ENCODE measurements at regions not wholly inside any gene's neighbourhood (a gene's known extent, or its start where the extent isn't known, plus 50 kb on each side); places are given as distances from the start of the nearest gene placed in this dataset.

- WGBS, 10 experiments: 0 to 86% (median 63%) methylated on average over 1 to 9 of the region's 20 CpGs; no CpG with 5 or more reads in 3 of the 10 experiments
- Histone ChIP-seq H3K27ac (no peak overlapping the region), H3K4me1 (replicated peaks in 1 of 2) (peaks cover 16 to 23% of the 10 kb centered on the region in 2 donors), H3K4me3 (no peak overlapping the region)
- in situ Hi-C loops (cut with MboI; ENCODE audit: low pct_unique_long_range_greater_than_20kb in 2 of 9, low sequenced_read_pairs in 9 of 9, unreplicated experiment in 9 of 9): no loop called here
- ATAC-seq (replicated peaks in 6 of 8): peak in 5 of 8 experiments; percentile 81 to 92 (median 85)
These were observed 153.8 kb downstream of the ERMARD start for GRCh38 chr6:169905041-169905807.

GRCh38 chr6:169904051-169904922 is 152.9 kb downstream of the ERMARD start:
- H3K4me3 ChIP-seq: no peak overlapping the region
- ATAC-seq (replicated peaks in 6 of 8): peak in 1 of 8 experiments; percentile 31
- H3K4me1 ChIP-seq (replicated peaks in 1 of 2): peaks cover 16 to 23% of the 10 kb centered on the region in 2 donors
- WGBS, 10 experiments: 30 to 98% (median 93%) methylated on average over 2 to 10 of the region's 18 CpGs; no CpG with 5 or more reads in 3 of the 10 experiments
- in situ Hi-C loops (cut with MboI; ENCODE audit: low pct_unique_long_range_greater_than_20kb in 2 of 9, low sequenced_read_pairs in 9 of 9, unreplicated experiment in 9 of 9): no loop called here
- no peak overlapping the region for H3K27ac ChIP-seq

GRCh38 chr6:169903122-169903521 is 151.7 kb downstream of the ERMARD start:
- ATAC-seq (replicated peaks in 6 of 8): peak in 2 of 8 experiments; percentile 34 to 42
- 78 to 100% (median 90%) methylated on average over 2 to 18 of the region's 18 CpGs; no CpG with 5 or more reads in 3 of the 10 experiments for WGBS, 10 experiments
- in situ Hi-C loops (cut with MboI; ENCODE audit: low pct_unique_long_range_greater_than_20kb in 2 of 9, low sequenced_read_pairs in 9 of 9, unreplicated experiment in 9 of 9): no loop called here
- no peak overlapping the region for H3K4me3 ChIP-seq
- peaks cover 16 to 23% of the 10 kb centered on the region in 2 donors for H3K4me1 ChIP-seq (replicated peaks in 1 of 2)
- no peak overlapping the region for H3K27ac ChIP-seq

- Histone ChIP-seq H3K27ac (no peak overlapping the region), H3K4me1 (replicated peaks in 1 of 2) (peaks cover 16 to 23% of the 10 kb centered on the region in 2 donors), H3K4me3 (no peak overlapping the region)
- in situ Hi-C loops (cut with MboI; ENCODE audit: low pct_unique_long_range_greater_than_20kb in 2 of 9, low sequenced_read_pairs in 9 of 9, unreplicated experiment in 9 of 9): no loop called here
- ATAC-seq (replicated peaks in 6 of 8): no peak
- WGBS, 10 experiments: 62 to 96% (median 86%) methylated on average over 1 to 8 of the region's 10 CpGs; no CpG with 5 or more reads in 2 of the 10 experiments
These were observed 151.2 kb downstream of the ERMARD start for GRCh38 chr6:169902604-169903003.

GRCh38 chr6:169902070-169902469 is 150.6 kb downstream of the ERMARD start:
- no peak for ATAC-seq (replicated peaks in 6 of 8)
- no peak overlapping the region for H3K27ac ChIP-seq
- WGBS, 10 experiments: no CpG with 5 or more reads among the region's 2 CpGs
- in situ Hi-C loops (cut with MboI; ENCODE audit: low pct_unique_long_range_greater_than_20kb in 2 of 9, low sequenced_read_pairs in 9 of 9, unreplicated experiment in 9 of 9): no loop called here
- no peak overlapping the region for H3K4me3 ChIP-seq
- peaks cover 16 to 23% of the 10 kb centered on the region in 2 donors for H3K4me1 ChIP-seq (replicated peaks in 1 of 2)

- in situ Hi-C loops (cut with MboI; ENCODE audit: low pct_unique_long_range_greater_than_20kb in 2 of 9, low sequenced_read_pairs in 9 of 9, unreplicated experiment in 9 of 9): no loop called here
- WGBS, 10 experiments: 60 to 93% (median 87%) methylated on average over 1 to 6 of the region's 24 CpGs; no CpG with 5 or more reads in 5 of the 10 experiments
- no peaks in the 10 kb centered on the region for H3K4me1 ChIP-seq (replicated peaks in 1 of 2)
- H3K27ac ChIP-seq: no peak overlapping the region
- no peak for ATAC-seq (replicated peaks in 6 of 8)
- no peak overlapping the region for H3K4me3 ChIP-seq
These were observed 148.2 kb downstream of the ERMARD start for GRCh38 chr6:169899481-169900145.

GRCh38 chr6:169898788-169899480 is 147.5 kb downstream of the ERMARD start:
- in situ Hi-C loops (cut with MboI; ENCODE audit: low pct_unique_long_range_greater_than_20kb in 2 of 9, low sequenced_read_pairs in 9 of 9, unreplicated experiment in 9 of 9): no loop called here
- no peak for ATAC-seq (replicated peaks in 6 of 8)
- 10 to 91% (median 79%) methylated on average over 2 to 11 of the region's 35 CpGs; no CpG with 5 or more reads in 5 of the 10 experiments for WGBS, 10 experiments
- Histone ChIP-seq H3K4me3 (no peak overlapping the region), H3K27ac (no peak overlapping the region), H3K4me1 (replicated peaks in 1 of 2) (no peaks in the 10 kb centered on the region)

- no peaks in the 10 kb centered on the region for H3K4me1 ChIP-seq (replicated peaks in 1 of 2)
- ATAC-seq (replicated peaks in 6 of 8): no peak
- H3K27ac ChIP-seq: no peak overlapping the region
- in situ Hi-C loops (cut with MboI; ENCODE audit: low pct_unique_long_range_greater_than_20kb in 2 of 9, low sequenced_read_pairs in 9 of 9, unreplicated experiment in 9 of 9): no loop called here
- 39 to 89% (median 77%) methylated on average over 1 to 10 of the region's 15 CpGs; no CpG with 5 or more reads in 4 of the 10 experiments for WGBS, 10 experiments
- H3K4me3 ChIP-seq: no peak overlapping the region
These were observed 146.4 kb downstream of the ERMARD start for GRCh38 chr6:169897601-169898358.

- ATAC-seq (replicated peaks in 6 of 8): no peak
- no peak overlapping the region for H3K27ac ChIP-seq
- no peak overlapping the region for H3K4me3 ChIP-seq
- whole genome bisulfite sequencing, 10 experiments: 37 to 85% (median 60%) methylated on average over 1 to 12 of the region's 17 CpGs; no CpG with 5 or more reads in 3 of the 10 experiments
- in situ Hi-C loops (cut with MboI; ENCODE audit: low pct_unique_long_range_greater_than_20kb in 2 of 9, low sequenced_read_pairs in 9 of 9, unreplicated experiment in 9 of 9): no loop called here
- no peaks in the 10 kb centered on the region for H3K4me1 ChIP-seq (replicated peaks in 1 of 2)
These were observed 145.5 kb downstream of the ERMARD start for GRCh38 chr6:169896826-169897456.

GRCh38 chr6:169895926-169896761 is 144.7 kb downstream of the ERMARD start:
- ATAC-seq (replicated peaks in 6 of 8): no peak
- Histone ChIP-seq H3K4me3 (no peak overlapping the region), H3K4me1 (replicated peaks in 1 of 2) (no peaks in the 10 kb centered on the region), H3K27ac (no peak overlapping the region)
- in situ Hi-C loops (cut with MboI; ENCODE audit: low pct_unique_long_range_greater_than_20kb in 2 of 9, low sequenced_read_pairs in 9 of 9, unreplicated experiment in 9 of 9): no loop called here
- WGBS, 10 experiments: 49 to 100% (median 94%) methylated on average over 2 to 7 of the region's 19 CpGs; no CpG with 5 or more reads in 2 of the 10 experiments
